ENCODE measurements at regions not wholly inside any gene's neighbourhood (a gene's known extent, or its start where the extent isn't known, plus 50 kb on each side); places are given as distances from the start of the nearest gene placed in this dataset.

DNA sequence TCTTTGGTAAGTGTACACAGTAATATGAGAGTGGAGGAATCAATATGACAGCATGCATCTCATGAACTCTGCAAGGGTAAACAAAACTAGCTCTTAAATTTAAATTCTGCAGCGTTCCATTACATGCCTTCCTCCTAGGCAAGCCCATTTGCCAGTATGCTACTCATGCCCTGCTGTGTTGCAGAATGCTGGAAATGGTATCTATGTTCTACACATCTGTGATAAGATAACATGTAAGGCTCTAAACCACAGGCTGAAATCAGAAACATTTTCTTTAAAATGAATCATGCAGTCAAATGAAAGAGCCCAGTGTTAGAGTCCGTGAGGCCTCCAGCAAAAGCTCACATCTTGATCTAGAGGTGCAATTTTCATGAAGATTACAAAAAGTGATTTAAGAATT, 112.8 kb upstream of the FN1 start:
- TF ChIP-seq, protein P1, sequence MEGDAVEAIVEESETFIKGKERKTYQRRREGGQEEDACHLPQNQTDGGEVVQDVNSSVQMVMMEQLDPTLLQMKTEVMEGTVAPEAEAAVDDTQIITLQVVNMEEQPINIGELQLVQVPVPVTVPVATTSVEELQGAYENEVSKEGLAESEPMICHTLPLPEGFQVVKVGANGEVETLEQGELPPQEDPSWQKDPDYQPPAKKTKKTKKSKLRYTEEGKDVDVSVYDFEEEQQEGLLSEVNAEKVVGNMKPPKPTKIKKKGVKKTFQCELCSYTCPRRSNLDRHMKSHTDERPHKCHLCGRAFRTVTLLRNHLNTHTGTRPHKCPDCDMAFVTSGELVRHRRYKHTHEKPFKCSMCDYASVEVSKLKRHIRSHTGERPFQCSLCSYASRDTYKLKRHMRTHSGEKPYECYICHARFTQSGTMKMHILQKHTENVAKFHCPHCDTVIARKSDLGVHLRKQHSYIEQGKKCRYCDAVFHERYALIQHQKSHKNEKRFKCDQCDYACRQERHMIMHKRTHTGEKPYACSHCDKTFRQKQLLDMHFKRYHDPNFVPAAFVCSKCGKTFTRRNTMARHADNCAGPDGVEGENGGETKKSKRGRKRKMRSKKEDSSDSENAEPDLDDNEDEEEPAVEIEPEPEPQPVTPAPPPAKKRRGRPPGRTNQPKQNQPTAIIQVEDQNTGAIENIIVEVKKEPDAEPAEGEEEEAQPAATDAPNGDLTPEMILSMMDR (IDR thresholded peaks at IDR 0.05): no peak
- TF ChIP-seq POLR2A (IDR thresholded peaks at IDR 0.05) (no peak), POLR2AphosphoS5 (IDR thresholded peaks at IDR 0.05) (no peak)
